GM18870 (cell line): ENCODE measurements at regions not wholly inside any gene's neighbourhood (a gene's known extent, or its start where the extent isn't known, plus 50 kb on each side); places are given as distances from the start of the nearest gene placed in this dataset.

Experiments
- ATAC-seq: cut with Tn5 transposase; IDR thresholded peaks from one replicate; pipeline ENCODE4 v1.9.1; 2021; ENCODE audit warnings: moderate library complexity; ENCODE audit not compliant: unreplicated experiment

- no peak for ATAC-seq
Observed at GRCh38 chr4:153997516-153997915, 208.6 kb upstream of the SFRP2 start.

- ATAC-seq, result no peak
Observed at GRCh38 chr4:153989505-153989904, 200.6 kb upstream of the SFRP2 start.

GRCh38 chr4:153988492-153989363, 199.8 kb upstream of the SFRP2 start:
- no peak for ATAC-seq

- no peak for ATAC-seq
Observed at GRCh38 chr4:153987291-153987690, 198.4 kb upstream of the SFRP2 start.

- ATAC-seq, result no peak
Observed at GRCh38 chr4:153976954-153977353, 188.1 kb upstream of the SFRP2 start.

- ATAC-seq, result no peak
Observed at GRCh38 chr4:153974452-153974851, 185.6 kb upstream of the SFRP2 start.

GRCh38 chr4:153973942-153974341, 185.1 kb upstream of the SFRP2 start:
- ATAC-seq, result no peak

- no peak for ATAC-seq
Observed at GRCh38 chr4:153971899-153972298, 183.0 kb upstream of the SFRP2 start.

- ATAC-seq, result no peak
Observed at GRCh38 chr4:153970169-153970568, 181.3 kb upstream of the SFRP2 start.

GRCh38 chr4:153969542-153969941, 180.7 kb upstream of the SFRP2 start:
- ATAC-seq, result no peak

GRCh38 chr4:153966641-153967040, 177.8 kb upstream of the SFRP2 start:
- no peak for ATAC-seq

GRCh38 chr4:153963216-153963615, 174.3 kb upstream of the SFRP2 start:
- ATAC-seq, result no peak

GRCh38 chr4:153962311-153963039, 173.6 kb upstream of the SFRP2 start:
- no peak for ATAC-seq

- no peak for ATAC-seq
Observed at GRCh38 chr4:153955327-153955726, 166.4 kb upstream of the SFRP2 start.

- ATAC-seq, result no peak
Observed at GRCh38 chr4:153954654-153955053, 165.8 kb upstream of the SFRP2 start.

GRCh38 chr4:153950100-153950979, 161.5 kb upstream of the SFRP2 start:
- peak; percentile 45 for ATAC-seq

- no peak for ATAC-seq
Observed at GRCh38 chr4:153948041-153948440, 159.2 kb upstream of the SFRP2 start.

GRCh38 chr4:153947124-153947523, 158.2 kb upstream of the SFRP2 start:
- no peak for ATAC-seq

- no peak for ATAC-seq
Observed at GRCh38 chr4:153945704-153946103, 156.8 kb upstream of the SFRP2 start.

GRCh38 chr4:153943738-153944415, 155.0 kb upstream of the SFRP2 start:
- no peak for ATAC-seq

- ATAC-seq, result no peak
Observed at GRCh38 chr4:153940916-153941315, 152.0 kb upstream of the SFRP2 start.
